GM19452 (cell line): ENCODE measurements at regions not wholly inside any gene's neighbourhood (a gene's known extent, or its start where the extent isn't known, plus 50 kb on each side); places are given as distances from the start of the nearest gene placed in this dataset.

Experiments
- ATAC-seq: cut with Tn5 transposase; IDR thresholded peaks from one replicate; pipeline ENCODE4 v1.9.1; 2021; ENCODE audit not compliant: unreplicated experiment

DNA sequence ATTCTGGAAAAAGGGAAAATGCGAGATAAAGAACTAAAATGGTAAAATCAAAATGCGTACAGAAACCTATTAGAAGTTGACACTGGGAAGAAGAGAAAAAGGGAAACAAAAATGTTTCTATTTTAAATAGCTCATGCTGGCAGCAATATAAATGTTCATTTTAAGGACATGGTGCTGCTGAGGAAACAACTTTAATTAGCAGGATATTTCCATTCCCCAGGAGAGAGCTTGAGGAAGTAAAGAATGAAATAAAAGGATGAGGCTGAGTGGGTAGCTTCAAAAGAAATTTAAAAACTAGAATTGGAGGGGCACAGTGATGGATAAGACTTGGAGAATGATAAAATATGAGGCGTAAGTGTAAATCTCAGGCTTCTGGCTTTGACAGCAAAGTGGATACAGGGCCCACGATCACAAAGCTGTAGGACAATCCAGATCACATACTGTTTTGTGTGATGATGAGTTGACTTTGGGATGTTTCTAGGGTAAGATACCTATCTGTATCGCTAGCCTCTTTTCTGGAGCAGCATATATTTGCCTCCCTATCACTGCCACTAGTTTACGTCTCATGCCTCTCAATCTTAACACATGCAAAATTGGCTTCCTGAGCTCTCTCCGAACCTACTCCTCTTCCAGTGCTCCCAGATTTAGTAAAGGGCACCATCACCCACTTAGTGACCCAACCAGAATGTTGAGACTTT lies 571.3 kb upstream of the MIR17HG start:
- no peak for ATAC-seq

DNA sequence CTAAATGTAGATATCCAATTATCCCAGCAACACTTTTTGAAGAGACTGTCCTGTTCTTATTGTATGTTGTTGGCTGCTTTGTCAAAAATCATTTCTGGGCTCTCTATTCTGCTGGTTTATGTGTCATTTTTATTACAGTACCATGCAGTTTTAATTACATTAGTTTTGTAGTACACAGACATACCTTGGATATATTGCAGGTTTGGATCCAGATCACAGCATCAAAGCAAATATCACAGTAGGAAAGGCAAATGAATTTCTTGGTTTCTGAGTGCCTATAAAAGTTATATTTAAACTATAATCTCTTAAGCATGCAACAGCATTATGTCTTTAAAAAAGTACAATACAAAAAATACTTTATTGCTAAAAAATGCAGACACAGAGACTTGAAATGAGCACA lies 564.2 kb upstream of the MIR17HG start:
- no peak for ATAC-seq

DNA sequence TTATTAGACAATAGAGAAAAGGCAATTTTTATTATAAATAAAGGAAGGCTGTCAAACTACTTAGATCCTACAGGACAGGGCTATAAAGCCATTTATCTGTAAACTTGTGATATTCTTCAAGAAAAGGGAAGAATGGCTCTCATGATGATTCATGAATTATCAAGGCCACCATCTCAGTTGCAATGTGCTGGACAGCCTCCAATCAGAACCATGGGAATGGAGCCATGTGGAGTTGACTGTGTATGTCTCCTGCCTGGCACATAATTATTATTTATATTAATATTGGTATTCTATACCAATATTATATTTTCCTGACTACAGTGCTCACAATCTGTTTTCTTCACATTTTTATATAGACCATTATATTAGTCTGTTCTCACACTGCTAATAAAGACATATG lies 560.5 kb upstream of the MIR17HG start:
- ATAC-seq = no peak

DNA sequence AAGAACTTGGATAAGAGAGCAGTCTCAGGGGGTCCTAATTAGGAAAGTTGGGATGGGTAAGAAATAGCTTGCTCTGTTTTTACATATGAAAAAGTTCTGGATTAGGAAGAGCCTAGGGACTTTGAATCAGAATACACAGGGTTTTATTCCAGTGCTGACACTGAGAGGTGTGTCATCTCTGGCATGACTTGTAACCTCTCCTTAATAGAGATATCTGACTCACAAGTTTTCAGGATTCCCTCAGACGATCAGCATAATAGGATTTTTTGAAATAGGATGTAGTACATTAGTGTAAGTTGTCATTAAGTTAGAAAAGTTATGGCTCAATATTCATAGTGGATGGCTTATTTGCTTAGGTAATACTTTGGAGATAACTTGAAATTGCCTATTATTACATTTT lies 555.2 kb upstream of the MIR17HG start:
- ATAC-seq = no peak

DNA sequence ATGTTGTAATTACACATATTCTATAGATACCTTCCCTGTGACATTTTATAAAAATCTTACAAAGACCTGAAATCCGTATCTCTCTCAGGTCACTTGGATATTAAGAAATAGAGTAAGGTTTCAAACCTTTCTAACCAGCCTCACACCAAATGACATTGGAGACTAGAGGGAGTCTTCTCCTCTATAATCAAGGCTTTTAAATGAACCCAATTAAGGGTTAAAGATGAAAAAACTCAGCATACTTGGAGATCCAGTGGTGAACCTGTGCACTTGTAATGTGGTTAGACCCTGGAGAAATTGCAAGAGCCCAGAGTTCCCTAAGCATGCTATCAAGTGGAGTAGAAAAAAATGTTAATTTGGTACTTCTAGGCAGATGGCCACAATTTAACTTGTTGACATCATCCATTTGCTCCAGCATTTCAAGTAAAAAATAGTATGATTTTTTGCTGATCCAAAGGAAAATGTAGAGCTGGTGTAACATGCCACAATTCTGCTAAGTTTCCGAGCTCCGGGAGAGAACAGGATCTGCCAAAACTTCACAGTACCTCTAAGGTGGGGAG lies 554.1 kb upstream of the MIR17HG start:
- no peak for ATAC-seq

DNA sequence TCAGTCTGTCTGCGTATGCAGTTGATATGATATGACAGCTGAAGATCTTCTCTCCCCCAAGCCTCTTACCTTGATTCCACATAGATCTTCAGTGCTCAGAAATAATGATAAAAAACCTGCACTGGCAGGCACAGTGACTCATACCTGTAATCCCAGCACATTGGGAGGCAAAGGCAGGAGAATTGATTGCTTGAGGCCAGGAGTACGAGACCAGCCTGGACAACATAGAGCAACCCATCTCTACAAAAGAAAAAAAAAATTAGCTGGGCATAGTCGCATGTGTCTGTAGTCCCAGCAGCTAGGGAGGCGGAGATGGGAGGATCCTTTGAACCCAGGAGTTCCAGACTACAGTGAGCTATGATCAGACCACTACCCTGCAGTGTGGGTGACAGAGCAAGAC lies 551.0 kb upstream of the MIR17HG start:
- no peak for ATAC-seq

DNA sequence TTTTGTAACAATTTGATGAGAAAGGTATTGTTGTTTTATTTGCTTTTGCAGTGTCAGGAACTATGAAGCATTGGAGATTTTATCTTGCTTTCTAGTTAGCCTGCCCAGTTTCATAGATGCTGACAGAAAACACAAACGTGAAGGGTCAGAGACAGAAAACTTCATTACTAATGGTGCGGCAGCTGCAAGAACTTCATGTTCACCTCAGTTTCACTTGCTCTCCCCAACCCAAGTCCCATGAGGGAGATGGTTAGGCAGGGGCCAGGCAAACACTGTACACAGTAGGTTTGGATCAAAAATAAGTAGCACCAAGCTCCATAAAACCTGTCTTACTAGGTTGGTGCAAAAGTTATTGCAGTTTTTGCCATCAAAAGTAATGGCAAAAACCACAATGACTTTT lies 550.2 kb upstream of the MIR17HG start:
- no peak for ATAC-seq

DNA sequence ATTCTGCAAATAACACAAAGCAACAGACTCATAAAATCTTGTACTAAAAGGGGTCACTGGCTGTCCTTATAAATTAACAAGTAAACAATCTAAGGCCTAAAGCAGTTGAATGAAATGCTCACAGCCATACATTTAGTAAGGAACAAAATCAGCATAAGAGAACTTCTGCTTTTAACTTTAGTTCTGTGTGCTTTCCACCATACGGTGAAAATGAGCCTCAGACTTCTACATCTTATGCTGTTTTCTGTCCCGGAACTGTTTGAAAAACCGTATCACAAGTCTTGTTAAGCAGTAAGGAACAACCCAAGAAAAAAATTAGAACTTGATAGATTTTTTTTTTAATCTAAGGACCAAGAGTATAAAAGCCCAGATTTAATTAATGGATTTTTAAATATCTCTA lies 549.1 kb upstream of the MIR17HG start:
- no peak for ATAC-seq

DNA sequence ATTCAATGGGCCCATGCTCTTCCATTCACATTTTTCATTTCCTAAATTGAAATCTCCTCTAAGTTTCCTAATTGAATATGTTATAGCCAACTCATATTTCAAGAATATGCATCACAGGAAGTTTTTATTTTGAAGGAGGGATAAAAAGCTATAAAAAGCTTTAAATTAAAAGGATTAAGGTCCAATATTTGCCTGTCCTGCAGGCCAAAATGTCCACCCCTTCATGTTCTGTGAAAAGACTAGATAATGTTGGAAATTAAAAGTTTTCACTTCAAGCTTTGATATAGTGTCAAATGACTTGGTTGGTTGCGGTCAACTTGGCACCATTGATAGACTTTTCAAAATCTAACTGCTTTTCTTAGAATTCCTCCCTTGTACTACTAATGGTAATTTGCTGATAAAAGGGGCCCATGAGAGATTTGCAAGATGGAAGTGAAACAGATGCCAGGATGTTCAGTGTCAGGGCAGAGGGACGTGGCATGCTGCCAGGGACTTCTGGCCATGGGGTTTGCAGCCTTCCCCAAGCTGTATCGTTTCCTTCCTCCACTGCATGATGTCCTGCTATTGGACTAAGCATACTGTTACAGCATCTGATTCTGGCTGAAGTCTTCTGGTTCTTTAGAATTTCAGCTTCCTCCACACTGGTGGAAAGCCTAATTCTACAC lies 547.3 kb upstream of the MIR17HG start:
- no peak for ATAC-seq

DNA sequence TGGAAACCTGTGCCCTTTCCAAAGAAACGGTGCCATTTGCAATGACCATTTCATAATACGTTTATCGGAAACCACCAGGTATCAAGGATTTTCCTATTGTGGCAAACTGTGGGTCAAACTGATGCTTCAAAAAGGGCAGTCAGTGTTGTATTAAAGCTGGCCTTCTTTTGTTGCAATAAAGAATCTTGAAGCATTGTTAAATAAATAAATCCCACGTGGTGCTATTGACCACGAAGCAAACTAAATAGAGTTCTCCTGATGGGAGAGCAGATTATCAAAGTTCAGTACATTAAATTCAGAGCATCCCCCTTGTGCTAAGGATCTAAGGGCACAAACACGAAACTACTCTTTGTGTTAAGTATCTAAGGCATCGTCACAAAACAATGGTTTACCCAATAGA lies 545.9 kb upstream of the MIR17HG start:
- ATAC-seq = no peak

DNA sequence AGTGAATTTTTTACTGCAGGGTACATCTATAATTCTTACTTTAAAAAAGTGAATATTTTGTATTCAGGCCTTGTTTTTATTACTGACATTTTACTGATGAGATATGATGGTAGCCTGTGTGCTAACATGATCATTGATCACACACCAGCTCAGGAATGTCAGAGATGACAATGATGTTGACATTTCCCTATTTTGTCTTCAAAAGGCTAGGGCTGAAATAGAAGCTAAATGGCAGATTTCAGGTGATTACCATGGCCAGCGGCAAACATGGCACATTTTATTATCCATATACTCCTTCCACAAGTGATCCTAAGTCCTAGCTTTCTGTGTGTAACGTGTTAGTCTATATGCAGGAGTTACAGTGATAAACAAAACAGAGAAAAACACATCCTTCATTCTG lies 544.3 kb upstream of the MIR17HG start:
- ATAC-seq = no peak

DNA sequence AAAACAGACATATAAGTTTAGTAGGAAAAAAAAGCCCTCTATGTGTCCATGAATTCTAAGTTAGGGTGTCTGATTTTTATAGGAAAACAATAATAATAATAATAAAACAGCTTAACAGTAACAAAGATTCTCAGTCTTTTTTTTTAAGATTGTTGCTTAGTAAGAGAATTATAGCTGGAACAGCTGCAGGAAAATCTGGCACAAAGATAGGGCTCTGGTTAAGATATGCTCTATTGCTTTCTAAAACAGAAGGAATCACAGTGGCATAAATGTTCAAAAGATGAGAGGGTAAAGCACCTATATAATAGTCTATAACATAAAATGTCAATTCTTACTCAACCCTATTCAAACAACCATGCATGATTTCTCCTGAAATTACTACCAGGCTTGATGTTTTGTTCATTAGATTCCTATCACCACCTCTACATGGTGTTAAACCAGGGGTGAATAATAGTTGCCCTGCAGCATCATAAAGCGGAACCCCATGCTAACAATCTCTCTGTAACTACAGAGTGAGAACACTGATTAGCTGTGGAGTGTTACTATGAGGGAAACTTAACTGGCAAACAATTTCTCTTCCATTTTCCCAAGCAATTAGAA lies 541.4 kb upstream of the MIR17HG start:
- ATAC-seq = no peak

DNA sequence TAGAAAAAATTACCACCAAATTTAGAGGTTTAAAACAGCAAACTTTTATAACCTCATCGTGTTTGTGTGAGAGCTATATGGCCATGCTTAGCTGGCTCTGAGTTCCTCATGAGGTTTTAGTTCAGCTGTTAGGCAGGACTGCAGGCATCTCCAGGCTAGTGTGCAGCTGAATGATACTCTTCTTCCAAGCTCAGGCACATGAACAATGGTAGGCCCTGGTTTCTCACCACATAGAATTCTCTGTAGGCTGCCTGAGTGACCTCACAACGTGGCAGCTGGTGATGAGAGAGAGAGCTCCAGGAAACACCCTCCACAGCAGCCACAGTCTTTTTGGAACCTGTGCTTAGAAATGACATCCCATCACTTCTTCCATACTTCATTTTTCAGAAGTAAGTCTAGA lies 540.6 kb upstream of the MIR17HG start:
- no peak for ATAC-seq

DNA sequence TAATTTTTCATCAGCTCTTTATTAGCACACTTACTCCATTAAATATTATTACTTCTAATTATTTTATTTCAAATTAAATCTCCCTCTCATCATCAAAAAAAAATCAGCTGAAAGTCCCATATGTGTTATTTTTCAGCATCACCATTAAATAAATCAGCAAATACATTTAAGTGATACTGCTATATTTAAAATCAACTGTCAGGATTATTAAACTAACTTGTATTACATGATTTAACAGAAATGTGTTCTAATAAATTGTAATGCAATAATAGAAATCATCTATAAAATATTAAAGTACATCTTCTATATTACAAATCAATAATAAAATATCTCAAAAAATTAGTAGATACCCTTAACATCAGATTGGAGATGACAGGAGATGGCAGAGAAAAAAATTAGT lies 538.6 kb upstream of the MIR17HG start:
- ATAC-seq = no peak

DNA sequence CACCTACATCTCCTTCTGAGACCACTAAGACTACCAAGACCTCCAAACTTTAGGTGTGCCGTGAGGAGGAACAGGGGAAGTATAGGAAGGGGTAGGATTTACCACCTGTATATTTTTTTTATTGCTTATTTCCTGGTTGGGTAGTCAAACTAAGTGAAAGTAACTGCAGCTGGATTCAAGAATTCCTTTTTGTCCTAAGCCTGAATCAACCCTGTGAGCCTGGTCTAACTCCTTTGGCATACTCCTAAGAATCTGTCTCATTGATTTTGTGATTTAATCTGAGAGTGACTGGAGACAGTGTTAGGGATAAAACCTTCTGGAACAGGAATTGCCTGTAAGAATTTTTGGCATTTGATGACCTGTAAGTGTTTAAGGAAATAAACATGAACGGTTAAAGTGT lies 523.5 kb upstream of the MIR17HG start:
- ATAC-seq = no peak

DNA sequence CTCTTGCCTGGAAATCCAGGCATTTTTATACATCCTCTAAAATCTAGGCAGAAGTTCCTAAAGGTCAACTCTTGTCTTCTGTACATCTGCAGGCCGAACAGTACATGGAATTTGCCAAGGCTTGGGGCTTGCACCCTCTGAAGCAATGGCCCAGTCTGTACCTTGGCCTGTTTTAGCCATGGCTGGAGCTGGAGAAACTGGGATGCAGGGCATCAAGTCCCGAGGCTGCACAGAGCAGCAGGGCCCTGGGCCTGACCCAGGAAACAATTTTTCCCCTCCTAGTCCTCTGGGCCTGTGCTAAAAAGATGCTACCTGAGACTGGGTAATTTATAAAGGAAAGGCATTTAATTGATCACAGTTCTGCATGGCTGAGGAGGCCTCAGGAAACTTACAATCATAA lies 520.8 kb upstream of the MIR17HG start:
- no peak for ATAC-seq

DNA sequence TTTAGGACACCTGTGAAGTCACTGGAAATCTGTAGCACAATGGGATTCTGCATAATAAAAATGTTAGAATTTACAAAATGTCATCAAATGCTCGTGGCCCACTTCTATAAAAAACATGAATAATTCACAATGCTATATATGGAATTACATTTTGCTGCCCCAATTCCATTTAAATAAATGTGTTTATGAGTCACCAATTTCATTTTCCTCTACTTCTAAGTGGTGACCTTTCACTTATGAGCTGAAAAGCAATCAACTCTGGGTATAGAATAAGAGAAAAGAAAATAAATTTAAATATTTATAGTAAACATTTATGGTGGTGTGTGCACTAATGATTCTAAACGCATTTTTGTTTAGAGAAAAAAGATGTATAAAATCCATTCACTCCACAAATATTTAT lies 516.7 kb upstream of the MIR17HG start:
- no peak for ATAC-seq

DNA sequence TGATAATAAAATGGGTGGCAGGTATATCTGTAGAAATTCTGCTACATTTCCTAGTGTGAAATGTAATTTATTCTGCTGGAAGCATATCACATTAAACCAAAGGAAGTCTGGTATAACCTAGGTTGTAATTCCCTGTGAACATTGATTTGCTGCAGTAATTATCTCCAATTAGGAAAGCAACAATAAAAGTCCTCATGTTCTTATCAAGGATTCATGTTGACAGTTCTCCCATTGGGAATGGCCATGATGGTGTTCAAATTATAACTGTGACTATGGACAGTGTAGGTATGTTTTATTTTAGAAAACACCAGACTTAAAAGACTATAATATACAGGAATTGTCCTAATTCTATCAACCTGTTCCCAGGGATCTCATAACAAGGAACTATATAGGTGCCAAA lies 513.5 kb upstream of the MIR17HG start:
- ATAC-seq = no peak

DNA sequence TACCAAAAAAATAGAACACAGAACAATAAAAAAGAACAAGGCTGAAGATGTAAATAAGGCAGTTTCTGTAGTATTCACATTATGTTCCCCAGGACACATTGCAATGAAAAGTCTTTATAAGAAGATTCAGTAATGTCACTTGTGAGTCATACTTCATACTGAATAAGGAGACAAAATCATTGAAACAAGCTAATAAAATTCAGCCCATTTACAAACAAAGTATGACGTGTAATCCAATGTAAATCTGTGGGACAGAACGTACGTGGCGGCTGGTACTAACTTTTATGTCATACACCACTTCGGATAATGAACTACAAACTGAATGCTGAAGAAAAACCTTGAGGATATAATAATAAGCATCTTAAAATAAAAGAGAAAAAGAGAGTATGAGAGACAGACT lies 512.8 kb upstream of the MIR17HG start:
- no peak for ATAC-seq

DNA sequence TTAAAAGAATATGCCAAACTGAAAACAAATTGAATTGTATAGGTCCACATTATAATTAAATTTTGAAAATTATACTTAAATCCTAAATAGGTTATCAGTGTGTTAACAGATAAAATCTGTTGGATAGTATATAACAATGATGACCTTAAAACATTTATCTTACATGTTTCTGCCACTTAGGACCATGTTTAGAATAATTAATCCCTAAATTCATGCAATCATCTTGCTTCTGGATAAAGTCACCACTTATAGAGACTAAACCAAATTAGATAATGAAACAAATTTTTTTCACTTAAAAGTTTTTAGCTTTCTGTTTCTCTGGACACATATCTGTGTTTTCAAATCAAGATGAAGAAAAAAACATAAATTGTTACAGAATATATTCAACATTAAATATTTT lies 511.7 kb upstream of the MIR17HG start:
- ATAC-seq = no peak

DNA sequence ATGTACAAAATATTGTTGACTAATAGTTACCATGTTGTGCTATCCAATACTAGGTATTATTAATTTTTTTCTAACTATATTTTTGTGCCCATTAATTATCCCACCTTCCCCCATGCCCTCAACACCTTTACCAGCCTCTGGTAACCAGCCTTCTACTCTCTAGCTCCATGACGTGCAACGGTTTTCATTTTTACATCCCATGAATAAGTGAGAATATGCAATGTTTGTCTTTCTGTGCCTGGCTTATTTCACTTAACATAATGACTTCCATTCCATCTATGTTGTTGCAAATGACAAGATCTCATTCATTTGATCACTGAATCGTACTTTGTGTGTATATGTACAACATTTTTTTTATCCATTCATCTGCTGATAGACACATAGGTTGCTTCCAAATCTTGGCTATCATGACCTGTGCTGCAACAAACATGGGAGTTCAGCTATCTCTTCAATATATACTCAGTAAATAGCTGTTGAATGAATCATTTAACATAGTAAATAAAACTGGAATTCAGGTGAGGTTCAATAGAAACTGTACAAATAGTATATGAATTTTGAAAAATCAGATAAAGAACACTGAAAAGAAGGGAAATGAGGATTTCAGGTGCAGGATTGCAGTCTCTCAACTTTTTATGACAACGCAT lies 509.0 kb upstream of the MIR17HG start:
- ATAC-seq = no peak

DNA sequence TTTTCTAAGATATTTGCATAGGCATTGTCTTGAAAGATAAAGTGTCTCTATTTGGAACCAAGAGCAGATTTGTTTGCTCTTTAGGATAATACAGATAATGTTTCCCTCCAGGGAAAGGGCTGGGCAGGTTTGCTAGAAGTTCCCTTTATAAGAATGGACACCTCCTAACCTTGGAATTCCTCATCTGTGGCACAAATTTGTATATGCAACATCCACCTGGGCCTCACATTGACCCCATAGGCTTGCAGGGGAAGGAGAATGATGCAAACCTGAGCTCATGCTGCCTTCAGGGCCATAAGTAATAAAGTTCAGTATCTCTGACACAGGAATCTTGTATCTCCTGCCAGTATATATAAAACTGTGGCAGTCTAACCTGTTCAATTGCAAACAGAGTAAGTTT lies 508.4 kb upstream of the MIR17HG start:
- no peak for ATAC-seq
